Endothelial cell (in vitro differentiated cells): ENCODE measurements at regions not wholly inside any gene's neighbourhood (a gene's known extent, or its start where the extent isn't known, plus 50 kb on each side); places are given as distances from the start of the nearest gene placed in this dataset.
A peak's percentile ranks its signal among the peaks of the same experiment; 100 is the strongest.

Source experiments
- DNase-seq: peaks from one replicate; pipeline ENCODE4 v3.0.0; 2021; ENCODE audit warnings: low spot score
- H3K27ac Mint-ChIP-seq: one replicate; pipeline ENCODE4 v1.8.0; 2021; ENCODE audit warnings: mixed read lengths, inconsistent platforms; ENCODE audit not compliant: unreplicated experiment
- H3K27me3 Mint-ChIP-seq: one replicate; pipeline ENCODE4 v1.8.0; 2021; ENCODE audit warnings: mild to moderate bottlenecking, moderate library complexity, mixed read lengths, inconsistent platforms; ENCODE audit not compliant: unreplicated experiment
- H3K36me3 Mint-ChIP-seq: one replicate; pipeline ENCODE4 v1.8.0; 2021; ENCODE audit warnings: mild to moderate bottlenecking, low read depth, mixed read lengths, inconsistent platforms; ENCODE audit not compliant: unreplicated experiment
- H3K4me1 Mint-ChIP-seq: one replicate; pipeline ENCODE4 v1.8.0; 2021; ENCODE audit warnings: mild to moderate bottlenecking, mixed read lengths, inconsistent platforms; ENCODE audit not compliant: unreplicated experiment
- H3K4me3 Mint-ChIP-seq: one replicate; pipeline ENCODE4 v1.8.0; 2021; ENCODE audit warnings: mild to moderate bottlenecking, mixed read lengths, inconsistent platforms; ENCODE audit not compliant: unreplicated experiment
- H3K9me3 Mint-ChIP-seq: one replicate; pipeline ENCODE4 v1.8.0; 2021; ENCODE audit warnings: mixed read lengths, inconsistent platforms; ENCODE audit not compliant: unreplicated experiment
- TF ChIP-seq, protein P1 (sequence below): fragments of 200-600 bp; sonication (generic); IDR thresholded peaks from one replicate; pipeline ENCODE4 v1.5.0; 2021; ENCODE audit warnings: antibody characterized with exemption; ENCODE audit not compliant: unreplicated experiment

DNA sequence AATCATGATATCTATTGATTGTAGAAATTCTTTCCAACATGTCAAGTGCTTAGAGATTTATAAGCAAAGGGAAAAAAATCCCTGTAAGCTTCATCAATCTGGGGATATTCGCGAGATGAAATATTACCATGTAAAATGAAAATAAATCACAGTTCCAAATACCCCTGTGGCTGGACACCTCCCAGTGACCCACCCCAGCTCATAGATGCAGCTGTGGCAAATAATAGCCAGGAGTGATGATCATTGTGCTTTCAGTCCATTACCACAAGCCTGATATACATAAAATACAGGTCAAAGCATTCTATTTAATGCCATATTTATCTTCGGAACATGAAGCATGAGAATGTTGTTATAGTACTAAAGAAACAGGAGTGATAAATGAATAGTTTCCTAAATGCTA, 274.9 kb upstream of the LRRC7 start:
- no peak for DNase-seq
- H3K36me3 Mint-ChIP-seq = no peaks in the 10 kb centered on the region
- H3K4me3 Mint-ChIP-seq = no peak overlapping the region
- no peaks in the 10 kb centered on the region for H3K27me3 Mint-ChIP-seq
- H3K4me1 Mint-ChIP-seq = no peaks in the 10 kb centered on the region
- no peak overlapping the region for H3K27ac Mint-ChIP-seq
- TF ChIP-seq, protein P1, sequence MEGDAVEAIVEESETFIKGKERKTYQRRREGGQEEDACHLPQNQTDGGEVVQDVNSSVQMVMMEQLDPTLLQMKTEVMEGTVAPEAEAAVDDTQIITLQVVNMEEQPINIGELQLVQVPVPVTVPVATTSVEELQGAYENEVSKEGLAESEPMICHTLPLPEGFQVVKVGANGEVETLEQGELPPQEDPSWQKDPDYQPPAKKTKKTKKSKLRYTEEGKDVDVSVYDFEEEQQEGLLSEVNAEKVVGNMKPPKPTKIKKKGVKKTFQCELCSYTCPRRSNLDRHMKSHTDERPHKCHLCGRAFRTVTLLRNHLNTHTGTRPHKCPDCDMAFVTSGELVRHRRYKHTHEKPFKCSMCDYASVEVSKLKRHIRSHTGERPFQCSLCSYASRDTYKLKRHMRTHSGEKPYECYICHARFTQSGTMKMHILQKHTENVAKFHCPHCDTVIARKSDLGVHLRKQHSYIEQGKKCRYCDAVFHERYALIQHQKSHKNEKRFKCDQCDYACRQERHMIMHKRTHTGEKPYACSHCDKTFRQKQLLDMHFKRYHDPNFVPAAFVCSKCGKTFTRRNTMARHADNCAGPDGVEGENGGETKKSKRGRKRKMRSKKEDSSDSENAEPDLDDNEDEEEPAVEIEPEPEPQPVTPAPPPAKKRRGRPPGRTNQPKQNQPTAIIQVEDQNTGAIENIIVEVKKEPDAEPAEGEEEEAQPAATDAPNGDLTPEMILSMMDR = no peak
- H3K9me3 Mint-ChIP-seq = no peaks in the 10 kb centered on the region

- DNase-seq = no peak
- H3K9me3 Mint-ChIP-seq = no peaks in the 10 kb centered on the region
- H3K4me1 Mint-ChIP-seq = no peaks in the 10 kb centered on the region
- TF ChIP-seq, protein P1 = no peak
- no peaks in the 10 kb centered on the region for H3K27me3 Mint-ChIP-seq
- no peak overlapping the region for H3K4me3 Mint-ChIP-seq
- no peaks in the 10 kb centered on the region for H3K36me3 Mint-ChIP-seq
- H3K27ac Mint-ChIP-seq = no peak overlapping the region
Measured at GRCh38 chr1:69294171-69294570, 273.6 kb upstream of the LRRC7 start.

- Mint-ChIP-seq H3K27me3 (no peaks in the 10 kb centered on the region), H3K4me3 (no peak overlapping the region), H3K27ac (no peak overlapping the region), H3K9me3 (no peaks in the 10 kb centered on the region), H3K36me3 (no peaks in the 10 kb centered on the region), H3K4me1 (no peaks in the 10 kb centered on the region)
- TF ChIP-seq, protein P1 = no peak
- no peak for DNase-seq
Measured at GRCh38 chr1:69295265-69295664, 272.5 kb upstream of the LRRC7 start.

DNA sequence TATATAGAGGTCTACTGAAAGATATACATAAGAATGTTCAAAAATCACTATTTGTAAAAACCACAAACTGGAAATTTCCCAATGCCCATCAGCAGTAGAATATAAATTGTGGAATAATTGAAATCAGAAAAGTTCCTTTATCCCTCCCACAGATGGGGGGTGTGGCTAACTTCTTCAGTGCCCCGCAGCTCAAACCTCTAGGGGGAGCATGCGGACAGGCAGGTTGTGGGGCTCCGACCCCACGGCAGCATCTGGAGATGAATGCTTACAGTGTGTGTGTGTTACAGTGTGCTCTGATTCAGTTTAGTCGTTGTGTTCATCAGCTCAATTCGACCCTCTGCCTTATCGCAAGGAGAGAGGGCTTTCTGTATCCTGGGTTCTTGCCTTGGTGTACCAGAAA, 262.1 kb upstream of the LRRC7 start:
- peak; percentile 18 for DNase-seq
- H3K4me1 Mint-ChIP-seq = no peaks in the 10 kb centered on the region
- H3K27me3 Mint-ChIP-seq = peaks cover 3% of the 10 kb centered on the region
- H3K9me3 Mint-ChIP-seq = no peaks in the 10 kb centered on the region
- no peak overlapping the region for H3K4me3 Mint-ChIP-seq
- H3K36me3 Mint-ChIP-seq = no peaks in the 10 kb centered on the region
- H3K27ac Mint-ChIP-seq = no peak overlapping the region
- TF ChIP-seq, protein P1 = peak; percentile 31

DNA sequence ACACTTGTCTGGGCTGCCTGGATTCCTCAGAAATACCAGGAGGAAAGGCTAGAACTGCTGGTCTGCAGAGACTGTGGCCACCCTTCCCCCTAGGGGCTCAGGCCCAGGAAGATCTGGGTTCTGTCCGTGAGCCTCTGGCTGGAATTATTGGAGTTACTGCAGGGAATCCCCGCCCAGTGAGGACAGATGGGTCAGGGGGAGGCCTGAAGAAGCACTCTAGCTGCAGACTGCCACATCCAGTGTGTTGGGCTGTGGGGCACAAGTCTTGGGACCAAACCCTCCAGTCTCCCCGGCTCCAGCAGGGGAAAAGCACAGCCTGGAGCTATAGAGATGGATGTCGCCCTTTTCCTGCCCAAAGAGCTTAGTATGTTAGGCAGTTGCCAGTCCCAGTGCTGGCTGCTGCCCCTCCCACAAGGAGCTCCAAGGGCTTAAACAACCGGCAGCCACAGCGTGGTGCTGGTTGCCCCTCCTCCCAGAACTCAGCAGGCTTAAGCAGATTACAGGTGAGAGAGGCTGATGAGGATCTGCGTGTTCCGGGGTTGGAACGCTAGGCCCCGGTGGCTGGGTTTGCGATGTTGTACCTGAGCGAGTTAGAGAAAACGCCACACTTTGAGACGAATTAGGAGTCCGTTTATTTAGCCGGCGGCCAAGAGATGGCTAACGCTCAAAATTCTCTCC, 255.5 kb upstream of the LRRC7 start:
- Mint-ChIP-seq H3K27ac (no peak overlapping the region), H3K9me3 (no peaks in the 10 kb centered on the region), H3K27me3 (peaks cover 1% of the 10 kb centered on the region), H3K36me3 (peaks cover 9% of the 10 kb centered on the region), H3K4me1 (no peaks in the 10 kb centered on the region), H3K4me3 (no peak overlapping the region)
- no peak for DNase-seq
- TF ChIP-seq, protein P1 = no peak
